Omental fat pad (tissue), 3 donors: ENCODE measurements at regions not wholly inside any gene's neighbourhood (a gene's known extent, or its start where the extent isn't known, plus 50 kb on each side); places are given as distances from the start of the nearest gene placed in this dataset.

Source experiments
- ATAC-seq: fragments of 150-250 bp; one replicate; pipeline ENCODE4 v1.9.1; 2016; ENCODE audit warnings: mild to moderate bottlenecking, moderate library complexity; ENCODE audit not compliant: low FRiP score
- DNase-seq: peaks from one replicate; pipeline ENCODE4 v3.0.0-alpha.2; 2019; ENCODE audit warnings: low spot score
- CTCF ChIP-seq, 3 donors: fragments of 450-650 bp; IDR thresholded peaks; one replicate each; pipeline ENCODE4 v1.5.1; 2016 to 2017; ENCODE audit warnings: antibody characterized with exemption in 3 of 3, mild to moderate bottlenecking in 3 of 3, moderate library complexity in 2 of 3

GRCh38 chr6:137954253-137954652, 87.2 kb downstream of the TNFAIP3 start:
- DNase-seq = no peak
- no peak for ATAC-seq
- TF ChIP-seq CTCF (IDR thresholded peaks at IDR 0.05) = no peak

DNA sequence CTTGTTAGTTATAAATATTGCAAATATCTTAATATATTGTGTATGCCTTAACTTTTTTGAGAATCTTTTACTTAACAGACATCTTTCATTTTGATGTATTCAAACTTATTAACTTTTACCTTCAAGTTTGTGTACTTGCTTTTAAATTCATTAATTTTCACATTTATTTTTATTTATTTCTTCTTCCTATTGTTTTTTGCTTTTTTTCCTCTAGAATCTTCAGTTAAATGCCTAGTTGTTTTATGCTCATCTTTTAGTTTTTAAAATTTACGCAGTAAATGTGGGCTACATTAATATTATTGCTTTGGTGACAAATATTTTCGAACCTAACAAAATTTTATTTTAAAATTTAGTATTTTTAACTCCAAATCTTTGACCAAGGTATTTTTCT, 89.0 kb downstream of the TNFAIP3 start:
- DNase-seq (no peak), ATAC-seq (no peak)
- no peak for TF ChIP-seq CTCF (IDR thresholded peaks at IDR 0.05)

DNA sequence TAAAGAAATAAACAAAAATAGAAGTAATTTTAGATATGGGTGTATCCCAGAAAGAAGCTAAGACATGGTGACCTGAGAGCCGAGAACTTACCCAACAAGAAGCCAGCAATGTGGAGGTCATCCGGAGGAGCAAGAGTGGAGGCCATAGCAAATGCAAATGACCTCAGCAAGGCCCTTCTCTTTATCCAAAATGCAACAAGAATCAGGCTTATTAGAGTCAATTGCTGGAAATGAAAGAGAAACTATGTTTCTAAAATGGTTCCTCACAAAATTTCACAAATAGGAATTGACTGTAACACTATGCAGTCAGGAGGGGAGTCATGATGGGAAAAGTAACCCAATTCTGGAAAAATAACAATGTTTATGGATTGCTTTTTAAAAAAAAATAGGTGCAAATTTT, 90.4 kb downstream of the TNFAIP3 start:
- DNase-seq (no peak), ATAC-seq (no peak)

GRCh38 chr6:137958811-137959565, 91.9 kb downstream of the TNFAIP3 start:
- ATAC-seq = no peak
- DNase-seq = no peak
- no peak for TF ChIP-seq CTCF (IDR thresholded peaks at IDR 0.05)

More for the DNA sequence above, 90.4 kb downstream of the TNFAIP3 start:
- no peak for TF ChIP-seq CTCF (IDR thresholded peaks at IDR 0.05)

GRCh38 chr6:137962725-137963124, 95.7 kb downstream of the TNFAIP3 start:
- no peak for ATAC-seq
- no peak for TF ChIP-seq CTCF (IDR thresholded peaks at IDR 0.05)
- DNase-seq = no peak

- TF ChIP-seq CTCF (IDR thresholded peaks at IDR 0.05) = no peak
- no peak for ATAC-seq
- DNase-seq = no peak
These were observed 97.8 kb downstream of the TNFAIP3 start for GRCh38 chr6:137964876-137965275.
